GM21447 (cell line): ENCODE measurements at regions not wholly inside any gene's neighbourhood (a gene's known extent, or its start where the extent isn't known, plus 50 kb on each side); places are given as distances from the start of the nearest gene placed in this dataset.
"Not testable (repeated sequence)": the region's sequence is repeated elsewhere in the genome, so short reads cannot be mapped to it uniquely, and the experiment has no call there.

Experiments
- ATAC-seq: cut with Tn5 transposase; IDR thresholded peaks from one replicate; pipeline ENCODE4 v1.9.1; 2021; ENCODE audit not compliant: unreplicated experiment

- no peak for ATAC-seq
Observed at GRCh38 chr9:108033976-108034964, 544.7 kb upstream of the KLF4 start.

GRCh38 chr9:108032079-108032478, 542.5 kb upstream of the KLF4 start:
- ATAC-seq, result not testable (repeated sequence)

GRCh38 chr9:108031221-108031620, 541.7 kb upstream of the KLF4 start:
- not testable (repeated sequence) for ATAC-seq

DNA sequence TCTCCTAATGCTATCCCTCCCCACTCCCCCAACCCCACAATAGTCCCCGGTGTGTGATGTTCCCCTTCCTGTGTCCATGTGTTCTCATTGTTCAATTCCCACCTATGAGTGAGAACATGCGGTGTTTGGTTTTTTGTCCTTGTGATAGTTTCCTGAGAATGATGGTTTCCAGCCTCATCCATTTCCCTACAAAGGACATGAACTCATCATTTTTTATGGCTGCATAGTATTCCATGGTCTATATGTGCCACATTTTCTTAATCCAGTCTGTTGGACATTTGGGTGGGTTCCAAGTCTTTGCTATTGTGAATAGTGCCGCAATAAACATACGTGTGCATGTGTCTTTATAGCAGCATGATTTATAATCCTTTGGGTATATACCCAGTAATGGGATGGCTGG, 537.1 kb upstream of the KLF4 start:
- ATAC-seq, result not testable (repeated sequence)

DNA sequence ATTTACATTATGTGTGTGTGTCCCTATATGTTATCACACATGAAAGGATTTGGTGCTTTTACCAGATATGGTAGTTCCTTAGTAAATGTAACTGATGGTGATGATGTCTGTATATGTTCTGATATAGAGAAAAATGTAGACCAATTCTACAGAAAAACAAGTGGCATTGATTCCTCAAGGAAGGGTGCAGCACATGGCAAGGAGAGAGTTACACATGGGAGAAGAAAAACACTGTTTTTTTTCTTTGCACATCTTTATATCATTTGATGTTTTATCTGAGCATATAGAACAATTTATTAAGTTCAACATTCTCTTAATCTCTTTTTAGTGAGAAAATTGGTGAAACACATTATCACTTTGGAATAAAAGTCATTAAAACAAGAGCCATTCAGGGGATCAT, 535.0 kb upstream of the KLF4 start:
- ATAC-seq, result no peak

DNA sequence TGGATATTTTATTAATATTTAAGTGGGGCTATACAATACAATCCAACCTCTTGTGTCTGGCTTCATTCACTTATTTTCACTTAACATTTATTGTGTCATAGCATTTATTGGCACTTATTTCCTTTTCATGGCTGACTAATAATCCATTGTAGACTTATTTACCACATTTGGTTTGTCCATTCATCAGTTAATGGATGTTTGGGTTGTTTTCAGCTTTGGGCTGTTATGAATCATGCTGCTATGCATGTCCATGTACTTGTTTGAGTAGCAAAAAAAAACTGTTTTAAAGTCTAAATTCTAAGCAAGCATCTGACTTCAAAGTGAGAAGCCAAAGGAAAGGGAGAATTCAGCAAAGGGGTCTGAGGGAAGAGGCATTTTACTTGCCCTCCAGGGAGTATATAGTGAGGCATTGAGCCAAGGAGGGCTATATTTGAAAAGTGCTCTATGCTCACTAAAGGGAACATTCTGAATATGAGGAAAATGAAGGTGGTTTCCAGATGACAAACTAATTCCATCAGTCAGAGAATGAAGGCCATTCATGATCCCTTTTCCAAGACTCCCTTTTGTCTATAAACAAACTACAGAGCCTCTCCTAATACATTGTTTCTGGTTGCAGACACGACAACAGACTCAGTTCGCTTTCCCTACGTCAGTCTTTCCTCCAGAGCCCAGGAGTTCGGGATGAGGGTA, 532.8 kb upstream of the KLF4 start:
- ATAC-seq, result no peak

DNA sequence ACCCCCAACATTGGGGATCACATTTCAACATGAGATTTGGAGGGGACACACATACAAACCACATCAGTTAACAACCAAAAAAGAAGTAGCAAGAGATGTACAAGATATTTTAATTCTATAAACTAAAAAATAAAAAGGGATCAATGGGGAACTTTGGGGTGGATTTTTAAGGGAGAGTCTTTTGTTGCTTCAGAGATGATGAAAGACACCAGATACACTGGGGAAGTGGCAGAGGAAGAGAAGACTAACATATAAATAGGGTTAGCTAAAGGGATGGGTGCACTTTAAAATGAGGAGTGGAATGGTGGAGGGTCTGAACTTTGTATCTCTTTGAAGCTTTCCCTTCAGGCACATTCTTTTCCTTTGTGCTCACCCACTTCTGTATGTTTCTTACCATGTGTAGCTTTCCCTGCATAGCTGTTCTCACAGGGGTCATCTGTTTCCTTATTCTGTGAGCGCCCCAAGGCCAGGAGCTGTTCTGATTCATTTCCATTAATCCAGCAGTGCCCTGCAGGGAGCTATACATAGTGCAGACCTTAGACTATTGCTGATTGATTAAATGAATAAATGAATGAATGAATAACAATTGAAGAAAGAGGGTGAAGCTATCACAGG, 531.6 kb upstream of the KLF4 start:
- ATAC-seq, result no peak

DNA sequence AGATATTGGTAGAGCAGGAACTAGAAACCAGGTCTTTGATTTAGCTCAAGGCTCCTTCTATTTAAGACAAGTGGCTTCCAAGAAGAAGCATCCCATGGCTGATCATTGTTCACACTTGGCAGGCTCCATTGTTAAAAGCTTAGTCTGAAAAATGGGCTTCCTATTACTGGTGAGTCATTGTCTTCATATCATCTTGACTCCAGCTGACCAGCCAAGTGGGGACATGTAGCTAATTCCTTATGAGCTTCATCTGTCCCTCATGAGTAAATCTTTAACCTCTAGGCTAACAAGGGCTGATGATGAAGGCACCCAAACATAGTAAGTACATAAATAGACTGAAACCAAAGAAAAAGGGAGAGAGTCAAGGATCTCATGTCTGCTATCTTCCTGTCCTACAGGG, 530.3 kb upstream of the KLF4 start:
- no peak for ATAC-seq

- no peak for ATAC-seq
Observed at GRCh38 chr9:108017671-108018070, 528.1 kb upstream of the KLF4 start.

- no peak for ATAC-seq
Observed at GRCh38 chr9:108016446-108016845, 526.9 kb upstream of the KLF4 start.

- ATAC-seq, result no peak
Observed at GRCh38 chr9:108015690-108016089, 526.1 kb upstream of the KLF4 start.

- no peak for ATAC-seq
Observed at GRCh38 chr9:108014353-108014752, 524.8 kb upstream of the KLF4 start.

DNA sequence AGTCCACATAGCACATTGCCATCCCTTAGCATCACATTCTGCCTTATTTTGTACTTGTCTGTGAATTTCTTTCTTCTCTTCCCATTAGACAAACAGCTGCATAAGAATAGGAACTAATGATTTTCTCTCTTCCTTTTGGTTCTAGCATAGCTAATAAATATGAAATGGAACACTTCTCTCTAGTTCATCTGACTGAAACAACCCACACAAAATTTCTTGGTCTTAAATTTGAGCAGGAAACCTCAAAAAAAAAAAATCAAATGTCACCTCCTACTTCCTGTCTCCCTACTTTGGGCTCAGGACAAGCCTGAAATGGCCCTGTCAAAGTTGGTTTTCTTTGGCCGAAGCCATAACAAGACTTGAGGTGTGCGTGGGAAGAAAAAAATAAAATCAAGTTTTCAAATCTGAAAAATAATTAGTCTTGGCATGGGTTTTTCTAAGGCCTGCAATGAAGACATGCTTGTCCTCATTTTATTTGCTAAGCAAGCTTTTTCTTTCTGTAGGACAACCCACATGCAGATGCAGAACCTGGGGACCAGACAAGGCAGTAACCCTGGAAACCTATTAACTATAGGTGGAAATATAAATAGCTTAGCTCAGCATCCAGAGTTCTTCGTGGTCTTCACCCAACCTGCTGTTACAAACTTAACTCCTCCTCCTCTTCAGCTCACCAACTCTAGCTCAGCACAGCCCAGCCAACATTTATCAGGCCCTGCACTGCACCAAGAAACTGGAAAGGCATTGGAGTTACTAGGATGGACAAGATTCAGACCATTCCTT, 523.5 kb upstream of the KLF4 start:
- no peak for ATAC-seq

GRCh38 chr9:108012405-108012804, 522.8 kb upstream of the KLF4 start:
- no peak for ATAC-seq

DNA sequence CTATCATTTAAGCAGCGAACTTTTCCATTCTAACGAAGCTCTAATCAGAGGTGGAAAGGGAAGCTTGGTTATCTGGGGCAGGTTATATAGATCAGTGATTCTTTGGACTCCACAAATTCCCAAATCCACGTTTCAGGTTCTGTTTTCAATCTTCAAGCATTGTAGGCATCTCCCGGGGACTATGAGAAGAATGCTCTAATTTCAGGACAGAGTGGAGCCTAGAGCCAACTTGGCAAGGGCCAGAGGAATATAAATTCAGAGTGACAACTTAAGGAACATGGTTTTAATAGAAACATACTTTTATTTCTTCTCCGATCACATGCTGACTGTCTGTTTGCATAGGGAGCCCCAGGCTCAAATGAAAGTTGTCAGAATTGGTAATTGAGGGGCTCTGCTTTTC, 514.0 kb upstream of the KLF4 start:
- ATAC-seq, result no peak

- no peak for ATAC-seq
Observed at GRCh38 chr9:108002371-108002956, 512.9 kb upstream of the KLF4 start.

DNA sequence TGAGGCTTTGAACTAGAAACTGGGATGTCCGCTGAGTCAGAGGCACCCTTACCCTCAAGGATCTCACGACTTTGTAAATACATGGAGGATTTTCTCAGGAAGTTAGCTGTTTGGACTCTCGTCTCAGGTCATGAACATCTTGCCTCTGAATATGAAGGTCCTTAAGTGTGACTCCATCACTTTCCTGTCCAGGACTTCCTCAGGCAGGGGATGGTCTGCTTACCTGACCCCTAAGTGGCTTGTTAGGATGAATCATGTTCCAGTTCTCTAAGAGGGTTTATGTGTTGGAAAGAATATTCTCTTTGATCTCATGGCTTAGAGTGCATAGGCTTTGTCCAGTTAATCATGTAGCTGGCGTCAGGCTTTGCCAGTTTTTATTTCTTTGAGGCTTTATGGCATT, 511.7 kb upstream of the KLF4 start:
- no peak for ATAC-seq

DNA sequence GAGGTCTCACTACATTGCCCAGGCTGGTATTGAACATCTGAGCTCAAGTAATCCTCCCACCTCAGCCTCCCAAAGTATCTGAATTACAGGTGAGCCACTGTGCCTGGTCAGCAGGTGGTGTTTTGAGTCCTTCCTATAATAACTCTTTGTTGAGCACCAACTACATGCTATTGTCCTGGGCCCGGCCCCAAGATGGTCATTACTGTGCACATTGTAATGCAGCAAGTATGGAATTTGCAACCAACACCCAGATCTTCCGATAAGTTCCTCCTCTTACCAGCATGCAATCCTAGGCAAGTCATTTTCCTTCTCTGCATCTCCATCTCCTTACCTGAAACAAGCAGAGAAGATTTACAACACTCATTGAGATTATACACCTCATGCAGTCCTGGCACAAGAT, 510.3 kb upstream of the KLF4 start:
- ATAC-seq, result no peak

- no peak for ATAC-seq
Observed at GRCh38 chr9:107999011-107999410, 509.4 kb upstream of the KLF4 start.

- no peak for ATAC-seq
Observed at GRCh38 chr9:107994648-107995047, 505.1 kb upstream of the KLF4 start.

GRCh38 chr9:107992271-107992670, 502.7 kb upstream of the KLF4 start:
- ATAC-seq, result no peak
